Effector memory CD4-positive, alpha-beta T cell (primary cell): ENCODE measurements at regions not wholly inside any gene's neighbourhood (a gene's known extent, or its start where the extent isn't known, plus 50 kb on each side); places are given as distances from the start of the nearest gene placed in this dataset.

Experiments
- DNase-seq, 3 donors: peaks; one replicate each; pipeline ENCODE4 v3.0.0-alpha.2; 2020
- H3K27ac ChIP-seq: 2 replicates; pipeline ENCODE4 v1.7.0; 2013; ENCODE audit warnings: mild to moderate bottlenecking, low read length, moderate library complexity; ENCODE audit not compliant: insufficient read depth, poor library complexity, severe bottlenecking
- H3K27me3 ChIP-seq: replicated peaks from 2 replicates; pipeline ENCODE4 v1.7.0; 2013; ENCODE audit warnings: mild to moderate bottlenecking, low read length; ENCODE audit not compliant: insufficient read depth, control insufficient read depth, poor library complexity, severe bottlenecking
- H3K36me3 ChIP-seq: 2 replicates; pipeline ENCODE4 v1.7.0; 2013; ENCODE audit warnings: mild to moderate bottlenecking, low read length, moderate library complexity; ENCODE audit not compliant: control insufficient read depth, insufficient read depth
- H3K4me1 ChIP-seq: 2 replicates; pipeline ENCODE4 v1.7.0; 2013; ENCODE audit warnings: low read length, mild to moderate bottlenecking; ENCODE audit not compliant: control insufficient read depth, insufficient read depth, poor library complexity, severe bottlenecking
- H3K4me3 ChIP-seq: 2 replicates; pipeline ENCODE4 v1.7.0; 2013; ENCODE audit warnings: low read length, low read depth, mild to moderate bottlenecking; ENCODE audit not compliant: insufficient read depth, poor library complexity, severe bottlenecking
- H3K9me3 ChIP-seq: 2 replicates; pipeline ENCODE4 v1.7.0; 2013; ENCODE audit warnings: mild to moderate bottlenecking, low read length, moderate library complexity; ENCODE audit not compliant: control insufficient read depth

DNA sequence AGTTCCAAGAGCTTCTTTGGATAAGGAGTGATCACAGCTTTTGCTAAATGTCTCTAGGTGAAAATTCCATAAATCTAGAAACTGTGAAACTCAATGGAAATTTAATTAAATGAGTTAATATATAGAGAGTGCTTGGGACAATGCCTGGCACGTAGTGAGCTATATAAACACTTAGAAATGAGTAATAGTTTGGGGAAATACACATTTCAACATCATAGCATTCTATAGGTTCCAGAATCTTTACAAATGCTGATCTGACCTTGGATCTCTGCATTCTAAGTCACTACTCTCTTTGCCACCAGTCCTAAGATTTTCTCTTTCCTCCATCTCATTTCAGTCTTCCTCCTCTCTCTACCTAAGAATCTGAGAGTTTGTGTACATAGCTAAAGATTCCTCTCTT lies 175.6 kb downstream of the SOX9 start:
- H3K4me1 ChIP-seq = no peaks in the 10 kb centered on the region
- H3K27ac ChIP-seq = no peak overlapping the region
- no peak overlapping the region for H3K4me3 ChIP-seq
- H3K27me3 ChIP-seq = no peaks in the 10 kb centered on the region
- H3K9me3 ChIP-seq = no peaks in the 10 kb centered on the region
- no peaks in the 10 kb centered on the region for H3K36me3 ChIP-seq
- DNase-seq = no peak

DNA sequence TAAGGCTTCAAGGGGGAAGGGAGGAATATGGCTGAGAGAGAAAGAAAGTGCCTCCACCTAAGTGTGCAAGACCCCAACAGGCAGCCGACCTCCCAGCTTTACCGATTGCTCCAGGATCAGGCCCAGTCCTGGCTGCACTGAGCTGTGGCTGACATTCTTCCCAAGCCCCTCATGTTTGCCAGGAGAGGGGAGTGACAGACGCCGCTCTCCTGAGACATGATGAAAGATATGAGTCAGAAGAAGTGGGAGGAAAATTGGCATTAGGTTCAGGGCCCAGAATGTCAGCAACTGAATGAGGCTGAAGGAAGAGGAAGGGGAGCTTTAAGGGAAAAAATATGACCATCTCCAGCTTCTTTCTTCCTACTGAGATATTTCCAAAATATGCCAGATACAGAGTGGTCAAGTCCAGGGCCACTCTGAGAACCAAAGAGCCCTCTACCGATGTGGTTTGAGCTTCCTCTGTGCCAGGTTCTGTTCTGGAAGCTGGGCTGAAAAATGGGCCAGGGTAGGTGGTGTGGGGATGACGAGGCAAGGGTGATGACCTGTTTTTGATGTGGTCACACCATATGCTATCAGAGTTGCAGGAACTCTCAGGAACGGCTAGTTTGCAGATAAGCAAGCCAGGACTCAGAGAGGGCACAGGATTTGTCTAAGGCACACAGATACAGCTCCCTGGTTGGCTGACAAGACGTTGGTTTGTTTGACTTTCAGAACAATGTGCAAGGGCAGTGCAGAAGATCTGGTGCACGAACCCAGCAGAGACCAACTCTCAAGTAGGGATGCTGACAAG lies 176.7 kb downstream of the SOX9 start:
- no peaks in the 10 kb centered on the region for H3K36me3 ChIP-seq
- no peaks in the 10 kb centered on the region for H3K9me3 ChIP-seq
- H3K27me3 ChIP-seq = no peaks in the 10 kb centered on the region
- no peaks in the 10 kb centered on the region for H3K4me1 ChIP-seq
- DNase-seq = no peak
- H3K27ac ChIP-seq = no peak overlapping the region
- no peak overlapping the region for H3K4me3 ChIP-seq

DNA sequence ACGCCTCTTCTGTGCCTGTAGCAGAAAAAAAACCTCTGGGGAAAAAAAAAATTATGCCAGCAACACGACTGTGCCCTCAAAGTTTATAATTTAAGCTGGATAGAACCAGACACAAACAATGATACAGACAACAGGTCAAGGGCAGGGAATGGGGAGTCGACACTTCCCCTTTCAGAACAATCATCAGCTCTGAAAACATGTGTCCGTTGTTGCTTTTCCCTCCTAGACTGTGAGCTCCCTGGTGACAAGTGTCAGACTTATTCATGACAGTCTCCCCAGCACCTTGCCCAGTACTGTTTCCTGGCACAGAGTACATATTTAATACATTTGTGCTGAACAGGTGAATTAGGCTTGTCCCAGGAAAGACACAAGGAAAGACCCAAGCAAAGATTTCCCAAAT lies 178.3 kb downstream of the SOX9 start:
- Histone ChIP-seq H3K9me3 (no peaks in the 10 kb centered on the region), H3K27me3 (no peaks in the 10 kb centered on the region), H3K36me3 (no peaks in the 10 kb centered on the region), H3K4me3 (no peak overlapping the region), H3K4me1 (no peaks in the 10 kb centered on the region), H3K27ac (no peak overlapping the region)
- no peak for DNase-seq

DNA sequence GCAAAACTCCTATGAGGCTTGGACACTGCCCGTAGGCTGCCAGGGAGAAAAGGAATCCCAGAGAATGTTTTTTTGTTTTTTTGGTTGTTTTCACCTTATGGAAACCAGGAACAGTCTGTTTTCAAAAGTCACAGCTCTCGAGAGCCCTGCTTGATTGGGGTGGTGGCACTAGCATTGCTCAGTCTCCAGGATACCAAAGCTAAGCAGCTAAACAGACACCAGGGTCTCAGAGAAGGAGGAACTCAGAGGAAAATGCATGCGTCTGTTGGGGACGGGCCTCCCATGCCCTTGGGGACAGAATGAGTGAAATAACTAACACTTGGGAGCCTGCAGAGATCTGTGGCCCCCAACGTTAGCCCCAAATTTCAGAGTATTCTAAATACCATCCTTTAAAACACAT lies 178.8 kb downstream of the SOX9 start:
- DNase-seq = no peak
- H3K9me3 ChIP-seq = no peaks in the 10 kb centered on the region
- no peaks in the 10 kb centered on the region for H3K27me3 ChIP-seq
- no peaks in the 10 kb centered on the region for H3K36me3 ChIP-seq
- H3K4me3 ChIP-seq = no peak overlapping the region
- no peaks in the 10 kb centered on the region for H3K4me1 ChIP-seq
- H3K27ac ChIP-seq = no peak overlapping the region

DNA sequence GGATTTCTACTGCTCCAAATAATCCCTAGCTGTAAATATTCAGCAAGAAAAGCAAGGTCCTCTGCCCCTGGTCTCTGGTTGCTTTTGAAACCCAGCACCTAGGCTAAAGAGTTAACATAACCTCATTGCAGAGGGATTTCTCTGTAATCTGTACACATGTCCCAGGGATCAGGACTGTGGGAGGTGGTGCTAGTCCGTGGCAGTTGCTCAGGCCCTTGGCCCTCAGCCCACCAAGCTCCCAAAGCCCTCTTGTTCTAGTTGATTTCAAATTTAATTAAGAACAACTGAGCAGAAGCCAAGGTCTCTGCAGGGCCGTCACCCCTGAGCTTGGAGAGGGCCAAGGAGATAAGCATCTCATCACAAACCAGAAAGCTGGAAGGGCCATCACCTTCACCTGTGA lies 181.1 kb downstream of the SOX9 start:
- Histone ChIP-seq H3K27ac (no peak overlapping the region), H3K27me3 (no peaks in the 10 kb centered on the region), H3K4me1 (no peaks in the 10 kb centered on the region), H3K36me3 (no peaks in the 10 kb centered on the region), H3K9me3 (no peaks in the 10 kb centered on the region), H3K4me3 (no peak overlapping the region)
- no peak for DNase-seq

DNA sequence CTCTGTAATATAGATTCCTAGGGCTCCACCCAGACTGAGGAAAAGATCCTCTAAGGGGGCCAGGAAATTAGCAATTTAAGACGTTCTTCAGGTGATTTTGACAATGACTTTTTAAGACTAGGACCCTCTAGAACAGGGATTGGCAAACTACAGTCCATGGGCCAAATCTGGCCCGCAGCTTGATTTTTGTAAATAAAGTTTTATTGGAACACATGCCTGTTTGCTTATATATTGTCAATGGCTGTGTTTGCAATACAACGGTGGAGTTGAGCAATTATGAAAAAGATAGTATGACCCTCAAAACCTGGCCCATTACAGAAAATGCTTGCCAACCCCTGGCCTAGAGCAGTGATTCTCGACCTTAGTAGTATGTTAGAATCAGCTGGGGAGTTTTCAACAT lies 181.9 kb downstream of the SOX9 start:
- H3K9me3 ChIP-seq = no peaks in the 10 kb centered on the region
- H3K4me3 ChIP-seq = no peak overlapping the region
- no peaks in the 10 kb centered on the region for H3K27me3 ChIP-seq
- DNase-seq = no peak
- H3K27ac ChIP-seq = no peak overlapping the region
- H3K4me1 ChIP-seq = no peaks in the 10 kb centered on the region
- H3K36me3 ChIP-seq = no peaks in the 10 kb centered on the region

DNA sequence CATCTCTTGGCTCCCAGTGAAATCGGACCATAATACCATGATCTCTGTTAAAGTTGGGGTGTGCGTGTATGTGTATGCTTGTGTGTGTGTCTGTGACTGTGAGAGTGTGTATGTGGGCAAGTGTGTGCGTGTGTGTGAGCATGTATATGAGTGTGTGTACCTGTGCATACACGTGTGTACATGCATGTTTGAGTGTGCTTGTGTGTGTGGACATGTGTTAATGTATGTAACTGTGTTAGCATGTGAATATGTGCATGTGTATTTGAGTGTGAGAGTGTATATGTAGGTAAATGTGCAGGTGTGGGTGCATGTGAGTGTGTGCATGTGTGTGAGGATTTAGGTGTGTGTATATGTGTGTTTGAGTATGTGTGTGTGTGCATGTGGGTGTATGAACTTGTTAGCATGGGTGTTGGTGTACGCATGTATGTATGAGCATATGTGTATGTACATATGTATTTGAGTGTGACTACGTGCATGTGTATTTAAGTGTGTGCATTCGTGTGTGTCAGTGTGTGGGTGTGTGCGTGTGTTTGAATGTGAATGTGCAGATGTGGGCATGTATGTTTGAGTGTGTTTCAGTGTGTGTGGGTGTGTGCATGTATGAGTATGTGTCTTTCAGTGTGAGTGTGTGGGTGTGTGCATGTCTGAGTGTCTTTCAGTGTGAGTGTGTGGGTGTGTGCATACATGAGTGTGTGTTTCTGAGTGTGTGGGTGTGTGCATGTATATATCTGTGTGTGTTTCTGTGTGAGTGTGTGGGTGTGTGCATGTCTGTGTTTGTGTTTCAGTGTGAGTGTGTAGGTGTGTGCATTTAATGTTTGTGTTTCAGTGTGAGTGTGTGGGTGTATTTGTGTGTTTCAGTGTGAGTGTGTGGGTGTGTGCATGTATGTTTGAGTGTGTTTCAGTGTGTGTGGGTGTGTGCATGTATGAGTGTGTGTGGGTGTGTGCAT lies 183.2 kb downstream of the SOX9 start:
- H3K9me3 ChIP-seq = no peaks in the 10 kb centered on the region
- DNase-seq = no peak
- H3K27me3 ChIP-seq = no peaks in the 10 kb centered on the region
- no peaks in the 10 kb centered on the region for H3K4me1 ChIP-seq
- H3K27ac ChIP-seq = no peak overlapping the region
- no peaks in the 10 kb centered on the region for H3K36me3 ChIP-seq
- no peak overlapping the region for H3K4me3 ChIP-seq

DNA sequence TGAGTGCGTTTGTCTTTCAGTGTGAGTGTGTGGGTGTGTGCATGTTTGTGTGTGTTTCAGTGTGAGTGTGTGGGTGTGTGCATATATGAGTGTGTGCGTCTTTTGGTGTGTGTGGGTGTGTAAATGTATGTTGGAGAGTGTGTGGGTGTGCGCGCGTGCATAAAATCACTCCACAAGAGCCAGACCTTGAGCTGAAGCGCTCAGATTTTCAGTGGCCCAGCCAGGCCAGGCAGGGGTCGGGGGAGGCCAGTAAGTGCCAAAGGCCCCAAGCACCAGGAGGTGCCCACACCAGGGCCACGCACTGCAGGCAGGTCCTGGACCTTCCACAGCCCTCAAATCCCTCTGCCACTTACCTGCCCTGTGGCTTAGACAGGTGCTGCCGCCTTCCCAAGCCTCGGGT lies 184.0 kb downstream of the SOX9 start:
- Histone ChIP-seq H3K4me3 (no peak overlapping the region), H3K4me1 (no peaks in the 10 kb centered on the region), H3K36me3 (no peaks in the 10 kb centered on the region), H3K27ac (no peak overlapping the region), H3K27me3 (no peaks in the 10 kb centered on the region), H3K9me3 (no peaks in the 10 kb centered on the region)
- DNase-seq = no peak

DNA sequence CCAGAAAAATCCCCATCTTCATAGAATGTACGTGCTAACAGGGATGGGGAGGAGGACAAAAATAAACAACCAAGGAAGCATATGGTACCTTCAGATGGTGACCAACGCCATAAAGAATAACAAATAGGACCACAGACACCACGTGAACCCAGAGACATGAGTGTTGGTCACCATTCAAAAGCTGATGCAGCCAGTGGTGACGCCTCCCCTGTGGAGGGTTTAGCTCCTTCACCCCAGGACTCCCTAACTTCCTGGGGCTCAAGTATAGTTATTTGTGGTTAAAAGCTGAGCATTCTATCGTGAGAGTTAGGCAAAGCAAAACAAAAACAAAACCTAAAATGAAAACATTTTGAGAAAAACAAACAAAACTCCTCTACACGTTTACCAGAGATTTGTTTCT lies 184.7 kb downstream of the SOX9 start:
- DNase-seq = no peak
- Histone ChIP-seq H3K9me3 (no peaks in the 10 kb centered on the region), H3K4me1 (no peaks in the 10 kb centered on the region), H3K27ac (no peak overlapping the region), H3K27me3 (no peaks in the 10 kb centered on the region), H3K4me3 (no peak overlapping the region), H3K36me3 (no peaks in the 10 kb centered on the region)

DNA sequence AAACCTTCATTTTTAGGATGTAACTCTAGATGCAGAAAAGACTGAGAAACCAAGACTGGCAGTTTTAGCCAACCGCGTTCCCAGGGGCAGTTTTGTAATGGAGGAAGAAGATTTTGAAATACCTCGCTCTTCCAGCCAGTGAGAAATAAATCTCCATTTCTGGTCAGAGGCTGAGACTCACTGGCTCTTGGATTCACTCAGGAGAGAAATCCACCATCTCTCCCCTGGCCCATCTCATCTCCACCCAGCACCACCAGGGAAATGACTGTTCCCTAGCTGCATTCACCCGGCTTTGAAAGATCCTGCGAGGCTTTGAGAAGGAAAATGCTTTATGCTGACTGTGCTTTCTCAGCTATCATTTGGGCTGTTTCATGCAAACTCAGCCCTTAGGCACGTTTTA lies 185.2 kb downstream of the SOX9 start:
- DNase-seq = no peak

More for the DNA sequence above, 185.2 kb downstream of the SOX9 start:
- Histone ChIP-seq H3K36me3 (no peaks in the 10 kb centered on the region), H3K27me3 (no peaks in the 10 kb centered on the region), H3K9me3 (no peaks in the 10 kb centered on the region), H3K4me1 (no peaks in the 10 kb centered on the region), H3K4me3 (no peak overlapping the region), H3K27ac (no peak overlapping the region)
